GM19372 (cell line): ENCODE measurements at regions not wholly inside any gene's neighbourhood (a gene's known extent, or its start where the extent isn't known, plus 50 kb on each side); places are given as distances from the start of the nearest gene placed in this dataset.
"Not testable (repeated sequence)": the region's sequence is repeated elsewhere in the genome, so short reads cannot be mapped to it uniquely, and the experiment has no call there.

Experiments
- ATAC-seq: cut with Tn5 transposase; IDR thresholded peaks from one replicate; pipeline ENCODE4 v1.9.1; 2021; ENCODE audit warnings: mild to moderate bottlenecking, low read depth, moderate library complexity; ENCODE audit not compliant: unreplicated experiment

GRCh38 chr18:43933177-43933576, 655.9 kb upstream of the SYT4 start:
- ATAC-seq = no peak

- ATAC-seq = no peak
These were observed 657.0 kb upstream of the SYT4 start for GRCh38 chr18:43934322-43934721.

GRCh38 chr18:43934781-43935471, 657.6 kb upstream of the SYT4 start:
- no peak for ATAC-seq

GRCh38 chr18:43936176-43936575, 658.9 kb upstream of the SYT4 start:
- ATAC-seq = no peak

GRCh38 chr18:43949291-43949690, 672.0 kb upstream of the SYT4 start:
- ATAC-seq = no peak

- no peak for ATAC-seq
These were observed 672.8 kb upstream of the SYT4 start for GRCh38 chr18:43950062-43950461.

- ATAC-seq = no peak
These were observed 675.1 kb upstream of the SYT4 start for GRCh38 chr18:43952398-43952797.

GRCh38 chr18:43961722-43962121, 684.4 kb upstream of the SYT4 start:
- no peak for ATAC-seq

GRCh38 chr18:43964666-43965065, 687.4 kb upstream of the SYT4 start:
- no peak for ATAC-seq

GRCh38 chr18:43965691-43966090, 688.4 kb upstream of the SYT4 start:
- ATAC-seq = no peak

GRCh38 chr18:43970656-43971055, 693.4 kb upstream of the SYT4 start:
- ATAC-seq = no peak

- ATAC-seq = no peak
These were observed 700.9 kb upstream of the SYT4 start for GRCh38 chr18:43978174-43978573.

- ATAC-seq = no peak
These were observed 698.1 kb upstream of the SETBP1 start for GRCh38 chr18:43982582-43982981.

GRCh38 chr18:43987061-43987460, 693.6 kb upstream of the SETBP1 start:
- ATAC-seq = not testable (repeated sequence)

- no peak for ATAC-seq
These were observed 687.9 kb upstream of the SETBP1 start for GRCh38 chr18:43992741-43993140.

GRCh38 chr18:43994381-43994780, 686.3 kb upstream of the SETBP1 start:
- no peak for ATAC-seq

GRCh38 chr18:44013871-44014270, 666.8 kb upstream of the SETBP1 start:
- ATAC-seq = no peak

GRCh38 chr18:44025421-44025820, 655.3 kb upstream of the SETBP1 start:
- ATAC-seq = no peak

- ATAC-seq = no peak
These were observed 652.6 kb upstream of the SETBP1 start for GRCh38 chr18:44028109-44028508.

- no peak for ATAC-seq
These were observed 649.6 kb upstream of the SETBP1 start for GRCh38 chr18:44031063-44031462.

- ATAC-seq = no peak
These were observed 647.5 kb upstream of the SETBP1 start for GRCh38 chr18:44033144-44033701.

- no peak for ATAC-seq
These were observed 645.1 kb upstream of the SETBP1 start for GRCh38 chr18:44035554-44035953.
